Endothelial cell of umbilical vein (primary cell): ENCODE measurements at regions not wholly inside any gene's neighbourhood (a gene's known extent, or its start where the extent isn't known, plus 50 kb on each side); places are given as distances from the start of the nearest gene placed in this dataset.

Experiments
- BruUV-seq: library from RNA; stranded (reverse); fragments of 400-500 nt; replicated peaks from 2 replicates; lab custom pipeline; 2021; lab: Mats Ljungman, UMichigan
- CTCF ChIA-PET: fragments of 300-600, 350-600 bp; sonication (Branson Sonifier 250); formaldehyde crosslinking; loops from one replicate; lab custom pipeline; 2021; ENCODE audit warnings: antibody characterized with exemption, inconsistent platforms; lab: Charles Lee
- POLR2A ChIA-PET: fragments of 300-600, 350-600 bp; sonication (Branson Sonifier 250); formaldehyde crosslinking; loops from one replicate; lab custom pipeline; 2021; ENCODE audit warnings: antibody characterized with exemption, inconsistent platforms; lab: Charles Lee
- DNase-seq: peaks from one replicate; pipeline ENCODE4 v3.0.0-alpha.2; 2011; ENCODE audit warnings: low read depth, low spot score
- FAIRE-seq: peaks from 2 replicates; lab custom pipeline; 2011; peaks lifted over from hg19 to GRCh38; lab: Jason Lieb, UNC
- H2AFZ ChIP-seq: 2 replicates; pipeline ENCODE4 v1.6.0; 2012; ENCODE audit warnings: low read depth, low read length, control low read depth, inconsistent platforms
- H3K27ac ChIP-seq: 2 replicates; pipeline ENCODE4 v1.5.1; 2011; ENCODE audit warnings: low read depth, mild to moderate bottlenecking, control low read depth, low read length, moderate library complexity; ENCODE audit not compliant: insufficient read depth
- H3K27me3 ChIP-seq, 2 experiments: 2 replicates each; pipeline versions ENCODE4 v1.6.0 to v1.6.1; 2011; ENCODE audit warnings: low read length in 2 of 2, mixed read lengths in 1 of 2; ENCODE audit not compliant: control insufficient read depth in 2 of 2, insufficient read depth in 2 of 2
- H3K36me3 ChIP-seq, 2 experiments: 2 replicates in 1 of 2; 3 replicates in 1 of 2; pipeline ENCODE4 v1.5.1; 2011; ENCODE audit warnings: low read length in 2 of 2, mild to moderate bottlenecking in 1 of 2, moderate library complexity in 1 of 2; ENCODE audit not compliant: control insufficient read depth in 2 of 2, insufficient read depth in 2 of 2; ENCODE audit errors: extremely low read depth in 1 of 2
- H3K4me1 ChIP-seq: 3 replicates; pipeline ENCODE4 v1.5.1; 2011; ENCODE audit warnings: mild to moderate bottlenecking, low read length; ENCODE audit not compliant: control insufficient read depth, insufficient read depth; ENCODE audit errors: extremely low read depth
- H3K4me2 ChIP-seq: 2 replicates; pipeline ENCODE4 v1.6.1; 2011; ENCODE audit warnings: low read length, control low read depth, mixed read lengths; ENCODE audit not compliant: insufficient read depth
- H3K4me3 ChIP-seq, 3 experiments: fragments of 200-600 bp in 1 of 3; sonication (generic), shearing (Covaris generic) in 1 of 3; replicated peaks in 1 of 3; 2 replicates each; pipeline ENCODE4 v1.5.1; 2011 to 2016; ENCODE audit warnings: control low read depth in 3 of 3, low read length in 3 of 3, mild to moderate bottlenecking in 2 of 3, inconsistent platforms in 1 of 3, low read depth in 1 of 3, moderate library complexity in 1 of 3; ENCODE audit not compliant: insufficient read depth in 1 of 3
- H3K79me2 ChIP-seq: 2 replicates; pipeline ENCODE4 v1.6.0; 2012; ENCODE audit warnings: low read length, inconsistent platforms; ENCODE audit not compliant: control insufficient read depth, insufficient read depth
- H3K9ac ChIP-seq: replicated peaks from 2 replicates; pipeline ENCODE3; 2011; ENCODE audit warnings: low read length, control low read depth; ENCODE audit not compliant: insufficient read depth; ENCODE audit errors: extremely low read depth
- H3K9me1 ChIP-seq: replicated peaks from 3 replicates; pipeline ENCODE4 v1.6.0; 2011; ENCODE audit warnings: mild to moderate bottlenecking, low read length; ENCODE audit not compliant: control insufficient read depth, insufficient read depth; ENCODE audit errors: extremely low read depth
- H3K9me3 ChIP-seq: replicated peaks from 2 replicates; pipeline ENCODE4 v1.5.1; 2012; ENCODE audit warnings: low read length, inconsistent platforms; ENCODE audit not compliant: control insufficient read depth, insufficient read depth
- H4K20me1 ChIP-seq: replicated peaks from 2 replicates; pipeline ENCODE3; 2011; ENCODE audit warnings: mild to moderate bottlenecking, low read length; ENCODE audit not compliant: control insufficient read depth, insufficient read depth; ENCODE audit errors: extremely low read depth
- EZH2 ChIP-seq: IDR thresholded peaks from 2 replicates; pipeline ENCODE4 v1.6.1; 2012; ENCODE audit warnings: borderline replicate concordance, low read depth, mild to moderate bottlenecking, moderate library complexity, low read length, inconsistent platforms; ENCODE audit not compliant: severe bottlenecking
- FOS ChIP-seq: IDR thresholded peaks from 2 replicates; pipeline ENCODE4 v1.6.1; 2011; ENCODE audit warnings: mild to moderate bottlenecking, low read length, moderate library complexity, borderline replicate concordance; ENCODE audit not compliant: insufficient read depth
- GATA2 ChIP-seq: IDR thresholded peaks from 2 replicates; pipeline ENCODE4 v1.7.0; 2011; ENCODE audit warnings: low read depth, mild to moderate bottlenecking, moderate library complexity, mixed read lengths, low read length; ENCODE audit not compliant: insufficient read length, insufficient read depth
- JUN ChIP-seq: IDR thresholded peaks from 2 replicates; pipeline ENCODE4 v1.6.1; 2011; ENCODE audit warnings: borderline replicate concordance, low read depth; ENCODE audit not compliant: insufficient read length, insufficient read depth
- MAX ChIP-seq: IDR thresholded peaks from 2 replicates; pipeline ENCODE4 v1.6.1; 2011; ENCODE audit not compliant: insufficient read depth, insufficient read length
- MYC ChIP-seq: IDR thresholded peaks from one replicate; pipeline ENCODE4 v1.6.1; 2011; ENCODE audit warnings: mild to moderate bottlenecking, low read depth, low read length
- POLR2A ChIP-seq: IDR thresholded peaks from 2 replicates; pipeline ENCODE4 v1.6.1; 2012; ENCODE audit warnings: low read depth, mild to moderate bottlenecking, control low read depth, low read length
- POLR2AphosphoS5 ChIP-seq: IDR thresholded peaks from 2 replicates; pipeline ENCODE4 v1.6.1; 2012; ENCODE audit warnings: low read depth, mild to moderate bottlenecking, control low read depth, low read length, moderate library complexity; ENCODE audit not compliant: insufficient read depth
- dilution Hi-C: fragments of 300-500 bp; cut with MboI; formaldehyde crosslinking; loops from one replicate; pipeline ENCODE4 v1.15.0; 2019; ENCODE audit warnings: low sequenced_read_pairs; ENCODE audit not compliant: extremely low pct_ligation_motif_present
- intact Hi-C: fragments of 100-400 bp; cut with micrococcal nuclease; formaldehyde crosslinking; loops from one replicate; pipeline ENCODE4 v1.10.0; 2022
- TF ChIP-seq, protein P1 (sequence below), 2 donors: IDR thresholded peaks; 1 replicate in 1 of 2; 2 replicates in 1 of 2; pipeline ENCODE4 v1.5.1; 2011; ENCODE audit warnings: low read length in 2 of 2, mild to moderate bottlenecking in 2 of 2, moderate library complexity in 2 of 2, control low read depth in 1 of 2, inconsistent platforms in 1 of 2, low read depth in 1 of 2; ENCODE audit not compliant: insufficient read depth in 1 of 2; ENCODE audit errors: extremely low read depth in 1 of 2

GRCh38 chr5:9818340-9818845 is 188.2 kb upstream of the TAS2R1 start:
- Histone ChIP-seq H2AFZ (no peak overlapping the region), H3K4me3 (no peak overlapping the region), H3K27me3 (no peaks in the 10 kb centered on the region), H4K20me1 (no peaks in the 10 kb centered on the region), H3K27ac (no peak overlapping the region), H3K36me3 (no peaks in the 10 kb centered on the region), H3K9me3 (peaks cover 2% of the 10 kb centered on the region), H3K4me1 (no peaks in the 10 kb centered on the region), H3K4me2 (no peak overlapping the region), H3K9ac (no peak overlapping the region), H3K9me1 (no peaks in the 10 kb centered on the region), H3K79me2 (no peaks in the 10 kb centered on the region)
- dilution Hi-C loops: no loop called here
- ChIA-PET POLR2A (no interaction called here), CTCF (no interaction called here)
- FAIRE-seq (no peak), DNase-seq (no peak)
- no TSS peak for BruUV-seq
- intact Hi-C loops: no loop called here
- no peak for TF ChIP-seq GATA2
- no peak for TF ChIP-seq JUN
- TF ChIP-seq EZH2: no peak
- TF ChIP-seq POLR2AphosphoS5: no peak
- TF ChIP-seq FOS: no peak
- TF ChIP-seq MAX: no peak
- TF ChIP-seq MYC: no peak
- TF ChIP-seq POLR2A: no peak
- TF ChIP-seq, protein P1, sequence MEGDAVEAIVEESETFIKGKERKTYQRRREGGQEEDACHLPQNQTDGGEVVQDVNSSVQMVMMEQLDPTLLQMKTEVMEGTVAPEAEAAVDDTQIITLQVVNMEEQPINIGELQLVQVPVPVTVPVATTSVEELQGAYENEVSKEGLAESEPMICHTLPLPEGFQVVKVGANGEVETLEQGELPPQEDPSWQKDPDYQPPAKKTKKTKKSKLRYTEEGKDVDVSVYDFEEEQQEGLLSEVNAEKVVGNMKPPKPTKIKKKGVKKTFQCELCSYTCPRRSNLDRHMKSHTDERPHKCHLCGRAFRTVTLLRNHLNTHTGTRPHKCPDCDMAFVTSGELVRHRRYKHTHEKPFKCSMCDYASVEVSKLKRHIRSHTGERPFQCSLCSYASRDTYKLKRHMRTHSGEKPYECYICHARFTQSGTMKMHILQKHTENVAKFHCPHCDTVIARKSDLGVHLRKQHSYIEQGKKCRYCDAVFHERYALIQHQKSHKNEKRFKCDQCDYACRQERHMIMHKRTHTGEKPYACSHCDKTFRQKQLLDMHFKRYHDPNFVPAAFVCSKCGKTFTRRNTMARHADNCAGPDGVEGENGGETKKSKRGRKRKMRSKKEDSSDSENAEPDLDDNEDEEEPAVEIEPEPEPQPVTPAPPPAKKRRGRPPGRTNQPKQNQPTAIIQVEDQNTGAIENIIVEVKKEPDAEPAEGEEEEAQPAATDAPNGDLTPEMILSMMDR (IDR thresholded peaks at IDR 0.05; ENCODE audit: extremely low read depth in 1 of 2, insufficient read depth in 1 of 2, low read depth in 1 of 2, low read length in 2 of 2): no peak
